ENCODE measurements at regions not wholly inside any gene's neighbourhood (a gene's known extent, or its start where the extent isn't known, plus 50 kb on each side); places are given as distances from the start of the nearest gene placed in this dataset.

- in situ Hi-C loops (cut with HindIII; ENCODE audit: low sequenced_read_pairs) = no loop called here
- H3K4me3 ChIP-seq (ENCODE audit: low read depth, low read length) = no peak overlapping the region
- TF ChIP-seq CTCF (IDR thresholded peaks at IDR 0.05; ENCODE audit: low read depth, low read length, missing control alignments) = no peak
- DNase-seq (ENCODE audit: low read depth) = no peak
These were observed 205.9 kb upstream of the GBE1 start for GRCh38 chr3:81967393-81967792.

- no peak for DNase-seq (ENCODE audit: low read depth)
- TF ChIP-seq CTCF (IDR thresholded peaks at IDR 0.05; ENCODE audit: low read depth, low read length, missing control alignments) = no peak
- no peak overlapping the region for H3K4me3 ChIP-seq (ENCODE audit: low read depth, low read length)
- in situ Hi-C loops (cut with HindIII; ENCODE audit: low sequenced_read_pairs) = no loop called here
These were observed 204.3 kb upstream of the GBE1 start for GRCh38 chr3:81965696-81966095.

- H3K4me3 ChIP-seq (ENCODE audit: low read depth, low read length) = no peak overlapping the region
- no peak for TF ChIP-seq CTCF (IDR thresholded peaks at IDR 0.05; ENCODE audit: low read depth, low read length, missing control alignments)
- no peak for DNase-seq (ENCODE audit: low read depth)
- in situ Hi-C loops (cut with HindIII; ENCODE audit: low sequenced_read_pairs) = no loop called here
These were observed 201.0 kb upstream of the GBE1 start for GRCh38 chr3:81962396-81962795.

- TF ChIP-seq CTCF (IDR thresholded peaks at IDR 0.05; ENCODE audit: low read depth, low read length, missing control alignments) = no peak
- H3K4me3 ChIP-seq (ENCODE audit: low read depth, low read length) = no peak overlapping the region
- in situ Hi-C loops (cut with HindIII; ENCODE audit: low sequenced_read_pairs) = no loop called here
- no peak for DNase-seq (ENCODE audit: low read depth)
These were observed 197.7 kb upstream of the GBE1 start for GRCh38 chr3:81958972-81959640.

- DNase-seq (ENCODE audit: low read depth) = no peak
- no peak overlapping the region for H3K4me3 ChIP-seq (ENCODE audit: low read depth, low read length)
- TF ChIP-seq CTCF (IDR thresholded peaks at IDR 0.05; ENCODE audit: low read depth, low read length, missing control alignments) = no peak
- in situ Hi-C loops (cut with HindIII; ENCODE audit: low sequenced_read_pairs) = no loop called here
These were observed 194.4 kb upstream of the GBE1 start for GRCh38 chr3:81955878-81956277.

- DNase-seq (ENCODE audit: low read depth) = no peak
- no peak for TF ChIP-seq CTCF (IDR thresholded peaks at IDR 0.05; ENCODE audit: low read depth, low read length, missing control alignments)
- H3K4me3 ChIP-seq (ENCODE audit: low read depth, low read length) = no peak overlapping the region
- in situ Hi-C loops (cut with HindIII; ENCODE audit: low sequenced_read_pairs) = no loop called here
These were observed 191.7 kb upstream of the GBE1 start for GRCh38 chr3:81953111-81953510.
